ENCODE measurements at regions not wholly inside any gene's neighbourhood (a gene's known extent, or its start where the extent isn't known, plus 50 kb on each side); places are given as distances from the start of the nearest gene placed in this dataset.

- H3K9me3 ChIP-seq (replicated peaks; ENCODE audit: control insufficient read depth, insufficient read depth, low read depth, low read length) = no peaks in the 10 kb centered on the region
- H4K20me1 ChIP-seq (replicated peaks; ENCODE audit: control insufficient read depth, insufficient read depth, low read length) = no peaks in the 10 kb centered on the region
- TF ChIP-seq ZBTB17 (CRISPR knock-in tag; IDR thresholded peaks at IDR 0.05) = no peak
- TF ChIP-seq ETV6 (IDR thresholded peaks at IDR 0.05; ENCODE audit: borderline replicate concordance in 1 of 2, low read depth in 2 of 2, low read length in 1 of 2) = no peak
- TF ChIP-seq ETV6 (CRISPR knock-in tag; IDR thresholded peaks at IDR 0.05; ENCODE audit: borderline replicate concordance) = no peak
- no peak for TF ChIP-seq ZNF408 (CRISPR knock-in tag; IDR thresholded peaks at IDR 0.05; ENCODE audit: low read depth)
- H3K4me1 ChIP-seq (replicated peaks in 1 of 2; ENCODE audit: control insufficient read depth in 2 of 2, insufficient read depth in 2 of 2, low read length in 2 of 2) = no peaks in the 10 kb centered on the region
- no peak overlapping the region for H3K4me2 ChIP-seq (ENCODE audit: insufficient read depth, low read length)
- WGBS (ENCODE audit: insufficient coverage, low coverage, missing lambda C conversion rate) = 0% methylated on average over 5 of the region's 5 CpGs
- BruUV-seq (replicated peaks) = no TSS peak
- ChIA-PET POLR2A (no interaction called here), CTCF (ENCODE audit: low intra/inter-chr PET ratio) (no interaction called here)
- no peak for ATAC-seq
- DNase-seq (ENCODE audit: extremely low read depth in 1 of 4, low spot score in 3 of 4) = no peak
- no peaks in the 10 kb centered on the region for H3K9me1 ChIP-seq (ENCODE audit: control insufficient read depth, insufficient read depth, low read length)
- no peaks in the 10 kb centered on the region for H3K36me3 ChIP-seq (ENCODE audit: control insufficient read depth, insufficient read depth, low read length)
- intact Hi-C loops (cut with micrococcal nuclease) = no loop called here
- H3K9ac ChIP-seq (ENCODE audit: insufficient read depth in 1 of 2, low read depth in 2 of 2, low read length in 2 of 2) = no peak overlapping the region
- H3K27me3 ChIP-seq (ENCODE audit: control insufficient read depth in 2 of 2, insufficient read depth in 2 of 2, low read length in 2 of 2) = no peaks in the 10 kb centered on the region
- no peaks in the 10 kb centered on the region for H3K79me2 ChIP-seq (ENCODE audit: control insufficient read depth, insufficient read depth, low read length)
- no peak for FAIRE-seq
- H3K4me3 ChIP-seq = no peak overlapping the region
- in situ Hi-C loops (cut with MboI) = no loop called here
- no peak overlapping the region for H3K27ac ChIP-seq (ENCODE audit: extremely low read depth, low read depth, low read length)
- H2AFZ ChIP-seq (ENCODE audit: low read depth, low read length) = no peak overlapping the region
These were observed 585.9 kb downstream of the OTOL1 start for GRCh38 chr3:162082516-162082915.

GRCh38 chr3:162087361-162087760 lies 590.8 kb downstream of the OTOL1 start:
- Histone ChIP-seq H4K20me1 (replicated peaks; ENCODE audit: control insufficient read depth, insufficient read depth, low read length) (no peaks in the 10 kb centered on the region), H3K36me3 (ENCODE audit: control insufficient read depth, insufficient read depth, low read length) (no peaks in the 10 kb centered on the region), H3K27me3 (ENCODE audit: control insufficient read depth in 2 of 2, insufficient read depth in 2 of 2, low read length in 2 of 2) (no peaks in the 10 kb centered on the region), H3K79me2 (ENCODE audit: control insufficient read depth, insufficient read depth, low read length) (no peaks in the 10 kb centered on the region), H3K27ac (ENCODE audit: extremely low read depth, low read depth, low read length) (no peak overlapping the region), H3K4me3 (no peak overlapping the region), H3K4me1 (replicated peaks in 1 of 2; ENCODE audit: control insufficient read depth in 2 of 2, insufficient read depth in 2 of 2, low read length in 2 of 2) (no peaks in the 10 kb centered on the region), H3K4me2 (ENCODE audit: insufficient read depth, low read length) (no peak overlapping the region), H3K9me3 (replicated peaks; ENCODE audit: control insufficient read depth, insufficient read depth, low read depth, low read length) (no peaks in the 10 kb centered on the region), H3K9ac (ENCODE audit: insufficient read depth in 1 of 2, low read depth in 2 of 2, low read length in 2 of 2) (no peak overlapping the region), H3K9me1 (ENCODE audit: control insufficient read depth, insufficient read depth, low read length) (no peaks in the 10 kb centered on the region), H2AFZ (ENCODE audit: low read depth, low read length) (no peak overlapping the region)
- DNase-seq (ENCODE audit: extremely low read depth in 1 of 4, low spot score in 3 of 4) (no peak), FAIRE-seq (no peak), ATAC-seq (no peak)
- no TSS peak for BruUV-seq (replicated peaks)
- TF ChIP-seq STAT6 (CRISPR knock-in tag; IDR thresholded peaks at IDR 0.05) (no peak), ZFX (CRISPR knock-in tag; IDR thresholded peaks at IDR 0.05) (no peak), ZNF668 (CRISPR knock-in tag; IDR thresholded peaks at IDR 0.05) (no peak), BRF1 (IDR thresholded peaks at IDR 0.05; ENCODE audit: borderline replicate concordance, extremely low read depth, insufficient read length) (no peak), POLR2AphosphoS2 (IDR thresholded peaks at IDR 0.05; ENCODE audit: low read length) (no peak), GTF2E2 (tag; IDR thresholded peaks at IDR 0.05) (no peak)
- 2% methylated on average over 3 of the region's 3 CpGs for WGBS (ENCODE audit: insufficient coverage, low coverage, missing lambda C conversion rate)
- ChIA-PET CTCF (ENCODE audit: low intra/inter-chr PET ratio) (no interaction called here), POLR2A (no interaction called here)
- in situ Hi-C loops (cut with MboI) = no loop called here
- intact Hi-C loops (cut with micrococcal nuclease) = no loop called here
